ENCODE measurements at regions not wholly inside any gene's neighbourhood (a gene's known extent, or its start where the extent isn't known, plus 50 kb on each side); places are given as distances from the start of the nearest gene placed in this dataset.

DNA sequence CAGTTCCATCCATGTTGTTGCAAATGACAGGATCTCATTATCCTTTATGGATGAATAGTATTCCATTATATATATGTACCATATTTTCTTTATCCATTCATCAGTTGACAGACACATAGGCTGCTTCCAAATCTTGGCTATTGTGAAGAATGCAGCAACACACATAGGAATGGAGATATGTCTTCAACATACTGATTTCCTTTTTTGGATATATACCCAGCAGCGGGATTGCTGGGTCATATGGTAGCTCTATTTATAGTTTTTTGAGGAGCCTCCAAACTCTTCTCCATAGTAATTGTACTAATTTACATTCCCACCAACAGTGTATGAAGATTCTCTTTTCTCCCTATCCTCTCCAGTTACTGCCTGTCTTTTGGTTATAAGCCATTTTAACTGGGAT is 383.9 kb upstream of the CHORDC1 start:
- Histone ChIP-seq H3K36me3 (replicated peaks in 1 of 2; ENCODE audit: control insufficient read depth in 1 of 2, insufficient read depth in 2 of 2, low read length in 2 of 2) (no peaks in the 10 kb centered on the region), H3K27me3 (ENCODE audit: control insufficient read depth in 2 of 2, insufficient read depth in 2 of 2, low read length in 2 of 2) (no peaks in the 10 kb centered on the region), H3K9me3 (replicated peaks in 1 of 2; ENCODE audit: control insufficient read depth in 1 of 2, insufficient read depth in 1 of 2, low read length in 2 of 2) (peaks cover 0 to 4% of the 10 kb centered on the region in 2 donors), H3K4me3 (replicated peaks in 1 of 3; ENCODE audit: low read depth in 2 of 3, low read length in 3 of 3) (no peak overlapping the region), H2AFZ (ENCODE audit: insufficient read depth, low read depth, low read length, poor library complexity, severe bottlenecking) (no peak overlapping the region), H3K9ac (ENCODE audit: insufficient read depth, low read length, poor library complexity, severe bottlenecking) (no peak overlapping the region), H3K79me2 (ENCODE audit: insufficient read depth, low read length) (no peaks in the 10 kb centered on the region), H3K4me1 (ENCODE audit: control insufficient read depth in 1 of 2, insufficient read depth in 2 of 2, low read length in 2 of 2) (no peaks in the 10 kb centered on the region), H3K27ac (ENCODE audit: low read depth in 1 of 2, low read length in 2 of 2) (no peak overlapping the region), H3K4me2 (replicated peaks; ENCODE audit: extremely low read depth, low read length, poor library complexity, severe bottlenecking) (no peak overlapping the region), H4K20me1 (ENCODE audit: insufficient read depth, low read length) (no peaks in the 10 kb centered on the region)
- Mint-ChIP-seq H3K27me3 (ENCODE audit: low read depth in 3 of 3) (no peaks in the 10 kb centered on the region), H3K27ac (no peak overlapping the region), H3K36me3 (no peaks in the 10 kb centered on the region), H3K4me1 (no peaks in the 10 kb centered on the region), H3K9me3 (peaks cover 0 to 8% (median 2%) of the 10 kb centered on the region in 7 donors), H3K4me3 (no peak overlapping the region)
- TF ChIP-seq, protein P1, sequence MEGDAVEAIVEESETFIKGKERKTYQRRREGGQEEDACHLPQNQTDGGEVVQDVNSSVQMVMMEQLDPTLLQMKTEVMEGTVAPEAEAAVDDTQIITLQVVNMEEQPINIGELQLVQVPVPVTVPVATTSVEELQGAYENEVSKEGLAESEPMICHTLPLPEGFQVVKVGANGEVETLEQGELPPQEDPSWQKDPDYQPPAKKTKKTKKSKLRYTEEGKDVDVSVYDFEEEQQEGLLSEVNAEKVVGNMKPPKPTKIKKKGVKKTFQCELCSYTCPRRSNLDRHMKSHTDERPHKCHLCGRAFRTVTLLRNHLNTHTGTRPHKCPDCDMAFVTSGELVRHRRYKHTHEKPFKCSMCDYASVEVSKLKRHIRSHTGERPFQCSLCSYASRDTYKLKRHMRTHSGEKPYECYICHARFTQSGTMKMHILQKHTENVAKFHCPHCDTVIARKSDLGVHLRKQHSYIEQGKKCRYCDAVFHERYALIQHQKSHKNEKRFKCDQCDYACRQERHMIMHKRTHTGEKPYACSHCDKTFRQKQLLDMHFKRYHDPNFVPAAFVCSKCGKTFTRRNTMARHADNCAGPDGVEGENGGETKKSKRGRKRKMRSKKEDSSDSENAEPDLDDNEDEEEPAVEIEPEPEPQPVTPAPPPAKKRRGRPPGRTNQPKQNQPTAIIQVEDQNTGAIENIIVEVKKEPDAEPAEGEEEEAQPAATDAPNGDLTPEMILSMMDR (IDR thresholded peaks at IDR 0.05), result no peak
- intact Hi-C loops (cut with micrococcal nuclease), result loop anchor here in 1 of 2 donors (10.0 kb wide), 1 partner anchor 62 kb away; no protein-coding TSS in a partner anchor
- no peak for DNase-seq
- WGBS (ENCODE audit: insufficient coverage), result no CpG with 5 or more reads among the region's 1 CpG

- Histone ChIP-seq H2AFZ (ENCODE audit: insufficient read depth, low read depth, low read length, poor library complexity, severe bottlenecking) (no peak overlapping the region), H4K20me1 (ENCODE audit: insufficient read depth, low read length) (no peaks in the 10 kb centered on the region), H3K9me3 (replicated peaks in 1 of 2; ENCODE audit: control insufficient read depth in 1 of 2, insufficient read depth in 1 of 2, low read length in 2 of 2) (peaks cover 0 to 4% of the 10 kb centered on the region in 2 donors), H3K27me3 (ENCODE audit: control insufficient read depth in 2 of 2, insufficient read depth in 2 of 2, low read length in 2 of 2) (no peaks in the 10 kb centered on the region), H3K4me1 (ENCODE audit: control insufficient read depth in 1 of 2, insufficient read depth in 2 of 2, low read length in 2 of 2) (no peaks in the 10 kb centered on the region), H3K9ac (ENCODE audit: insufficient read depth, low read length, poor library complexity, severe bottlenecking) (no peak overlapping the region), H3K4me2 (replicated peaks; ENCODE audit: extremely low read depth, low read length, poor library complexity, severe bottlenecking) (no peak overlapping the region), H3K4me3 (replicated peaks in 1 of 3; ENCODE audit: low read depth in 2 of 3, low read length in 3 of 3) (no peak overlapping the region), H3K79me2 (ENCODE audit: insufficient read depth, low read length) (no peaks in the 10 kb centered on the region), H3K27ac (ENCODE audit: low read depth in 1 of 2, low read length in 2 of 2) (no peak overlapping the region), H3K36me3 (replicated peaks in 1 of 2; ENCODE audit: control insufficient read depth in 1 of 2, insufficient read depth in 2 of 2, low read length in 2 of 2) (no peaks in the 10 kb centered on the region)
- TF ChIP-seq, protein P1 (IDR thresholded peaks at IDR 0.05), result no peak
- Mint-ChIP-seq H3K9me3 (peaks cover 0 to 9% (median 2%) of the 10 kb centered on the region in 7 donors), H3K4me1 (no peaks in the 10 kb centered on the region), H3K4me3 (no peak overlapping the region), H3K36me3 (no peaks in the 10 kb centered on the region), H3K27me3 (ENCODE audit: low read depth in 3 of 3) (no peaks in the 10 kb centered on the region), H3K27ac (no peak overlapping the region)
- intact Hi-C loops (cut with micrococcal nuclease), result loop anchor here in 1 of 2 donors (10.0 kb wide), 1 partner anchor 56 kb away; no protein-coding TSS in a partner anchor
- no peak for DNase-seq
- no CpG with 5 or more reads among the region's 1 CpG for WGBS (ENCODE audit: insufficient coverage)
Measured at GRCh38 chr11:90601261-90601660, 378.4 kb upstream of the CHORDC1 start.

All from CD14-positive monocyte (primary cell).